SK-N-MC (cell line): ENCODE measurements at regions not wholly inside any gene's neighbourhood (a gene's known extent, or its start where the extent isn't known, plus 50 kb on each side); places are given as distances from the start of the nearest gene placed in this dataset.

Source experiments
- EZH2 ChIP-seq: fragments of 200-600 bp; sonication (generic); IDR thresholded peaks from one replicate; pipeline ENCODE4 v1.6.1; 2017; ENCODE audit warnings: antibody characterized with exemption
- FOXP2 ChIP-seq: optimal IDR thresholded peaks from 2 replicates; pipeline ENCODE3; 2011; ENCODE audit warnings: mild to moderate bottlenecking, moderate library complexity; ENCODE audit not compliant: insufficient read depth; ENCODE audit errors: extremely low read length, control extremely low read depth
- POLR2AphosphoS5 ChIP-seq: IDR thresholded peaks from 2 replicates; pipeline ENCODE4 v1.6.1; 2012; ENCODE audit warnings: mild to moderate bottlenecking, low read depth, low read length, borderline replicate concordance

DNA sequence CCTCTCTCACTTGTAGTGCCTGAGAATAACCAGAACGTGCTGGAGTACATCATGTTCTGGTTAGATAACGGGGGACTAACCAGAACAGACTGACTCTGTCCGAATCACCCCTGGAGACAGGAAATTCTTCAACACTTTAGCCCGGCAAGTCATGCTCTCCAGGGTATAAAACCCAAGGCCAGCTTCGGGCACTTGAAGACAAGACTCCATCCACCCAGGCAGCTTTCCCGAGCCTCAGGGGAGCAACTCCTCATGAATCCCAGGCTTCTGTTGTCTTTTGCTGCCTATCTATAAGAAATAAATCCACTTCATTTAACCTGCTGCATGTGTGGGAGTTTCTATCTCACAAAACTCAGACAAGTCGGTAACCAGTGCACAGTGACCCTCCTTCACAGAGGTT is 99.6 kb downstream of the KCNF1 start:
- TF ChIP-seq EZH2 (no peak), POLR2AphosphoS5 (no peak), FOXP2 (no peak)
